ENCODE measurements at regions not wholly inside any gene's neighbourhood (a gene's known extent, or its start where the extent isn't known, plus 50 kb on each side); places are given as distances from the start of the nearest gene placed in this dataset.
A peak's percentile ranks its signal among the peaks of the same experiment; 100 is the strongest.
"Not testable (repeated sequence)": the region's sequence is repeated elsewhere in the genome, so short reads cannot be mapped to it uniquely, and the experiment has no call there.

GRCh38 chr5:158202801-158203200 lies 343.9 kb upstream of the CLINT1 start:
- no peak for DNase-seq (ENCODE audit: low read depth)

GRCh38 chr5:158200619-158201018 lies 341.7 kb upstream of the CLINT1 start:
- no peak for DNase-seq (ENCODE audit: low read depth)

GRCh38 chr5:158198636-158199035 lies 339.7 kb upstream of the CLINT1 start:
- DNase-seq (ENCODE audit: low read depth) = no peak

GRCh38 chr5:158195416-158196210 lies 336.7 kb upstream of the CLINT1 start:
- DNase-seq (ENCODE audit: low read depth) = no peak

GRCh38 chr5:158194561-158194976 lies 335.6 kb upstream of the CLINT1 start:
- DNase-seq (ENCODE audit: low read depth) = no peak

DNA sequence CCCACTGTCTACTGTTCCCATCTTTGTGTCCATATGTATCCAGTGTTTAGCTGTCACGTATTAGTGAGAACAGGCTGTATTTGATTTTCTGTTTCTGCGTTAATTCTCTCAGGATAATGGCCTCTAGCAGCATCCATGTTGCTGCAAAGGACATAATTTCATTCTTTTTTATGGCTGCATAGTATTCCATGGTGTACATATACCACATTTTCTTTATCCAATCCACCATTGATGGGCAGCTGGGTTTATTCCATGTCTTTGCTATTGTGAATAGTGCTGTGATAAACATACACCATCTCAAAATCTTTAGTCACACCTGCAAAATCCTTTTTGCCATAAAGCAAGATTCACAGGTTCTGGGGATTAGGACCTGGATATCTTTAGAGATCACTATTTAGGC lies 334.4 kb upstream of the CLINT1 start:
- not testable (repeated sequence) for DNase-seq (ENCODE audit: low read depth)

- DNase-seq (ENCODE audit: low read depth) = no peak
Measured at GRCh38 chr5:158180407-158180806, 321.5 kb upstream of the CLINT1 start.

DNA sequence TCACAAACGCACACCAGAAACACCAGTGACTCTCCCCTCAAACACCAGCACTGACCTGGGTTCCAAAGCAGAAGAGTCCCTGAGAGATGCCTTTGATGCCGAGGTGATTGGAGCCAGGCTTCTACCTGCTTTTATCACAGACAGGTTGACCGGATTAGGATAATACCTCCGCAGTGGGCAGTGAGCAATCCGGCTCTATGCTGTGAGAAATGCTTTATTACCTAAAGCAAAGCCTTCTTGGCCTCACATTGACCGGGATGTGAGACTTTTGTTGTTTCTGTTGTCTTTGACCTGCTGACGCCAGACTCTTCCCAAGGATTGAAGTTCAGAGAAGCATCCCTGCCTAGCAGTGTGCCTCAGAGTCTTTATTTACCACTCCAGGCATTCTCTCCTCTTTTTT lies 320.3 kb upstream of the CLINT1 start:
- no peak for DNase-seq (ENCODE audit: low read depth)

GRCh38 chr5:158178535-158178934 lies 319.6 kb upstream of the CLINT1 start:
- DNase-seq (ENCODE audit: low read depth) = no peak

- DNase-seq (ENCODE audit: low read depth) = no peak
Measured at GRCh38 chr5:158177146-158177545, 318.2 kb upstream of the CLINT1 start.

- DNase-seq (ENCODE audit: low read depth) = no peak
Measured at GRCh38 chr5:158175934-158176481, 317.1 kb upstream of the CLINT1 start.

- peak; percentile 25 for DNase-seq (ENCODE audit: low read depth)
Measured at GRCh38 chr5:158174918-158175851, 316.2 kb upstream of the CLINT1 start.

- DNase-seq (ENCODE audit: low read depth) = no peak
Measured at GRCh38 chr5:158174026-158174425, 315.1 kb upstream of the CLINT1 start.

- no peak for DNase-seq (ENCODE audit: low read depth)
Measured at GRCh38 chr5:158172005-158172404, 313.1 kb upstream of the CLINT1 start.

DNA sequence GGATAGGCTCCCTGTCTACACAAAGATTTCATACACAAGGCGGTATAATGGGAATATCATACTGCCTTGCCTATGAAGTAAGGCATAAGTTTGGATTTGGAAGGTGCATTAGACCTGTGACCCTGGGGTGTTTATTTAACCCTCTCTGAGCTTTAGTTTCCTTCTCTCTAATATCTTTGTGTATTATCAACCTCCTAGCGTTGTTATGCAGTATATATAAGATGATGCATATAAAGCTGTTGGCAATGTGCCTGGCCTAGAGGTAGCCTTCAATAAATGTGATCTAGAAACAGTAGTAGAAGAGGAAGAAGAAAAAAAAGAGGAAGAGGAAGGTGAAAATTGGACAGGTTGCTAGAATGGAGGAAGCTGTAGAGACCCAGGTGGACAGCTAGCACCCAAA lies 311.6 kb upstream of the CLINT1 start:
- no peak for DNase-seq (ENCODE audit: low read depth)

- no peak for DNase-seq (ENCODE audit: low read depth)
Measured at GRCh38 chr5:158170060-158170459, 311.1 kb upstream of the CLINT1 start.

- no peak for DNase-seq (ENCODE audit: low read depth)
Measured at GRCh38 chr5:158166424-158166823, 307.5 kb upstream of the CLINT1 start.

DNA sequence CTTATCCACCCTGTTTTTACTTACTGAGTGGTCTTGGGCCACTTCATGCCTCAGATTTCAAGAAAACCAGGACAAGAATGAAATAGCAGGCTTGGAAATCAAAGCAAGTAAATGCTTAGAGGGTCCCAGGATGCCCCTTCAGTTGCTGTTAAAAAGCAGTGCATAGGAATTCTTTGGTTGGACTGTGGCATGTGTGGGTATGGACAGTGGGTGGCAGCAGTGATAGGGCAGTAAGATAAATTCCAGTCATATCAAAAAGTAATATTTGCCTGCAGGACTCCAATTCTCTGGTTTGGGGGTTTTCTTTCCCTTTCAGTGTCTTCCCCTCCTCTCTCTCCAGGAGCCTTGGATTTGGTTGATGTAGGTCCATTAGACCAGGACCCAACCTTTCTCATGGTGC lies 306.7 kb upstream of the CLINT1 start:
- no peak for DNase-seq (ENCODE audit: low read depth)

GRCh38 chr5:158164296-158165047 lies 305.5 kb upstream of the CLINT1 start:
- no peak for DNase-seq (ENCODE audit: low read depth)

GRCh38 chr5:158163451-158164295 lies 304.7 kb upstream of the CLINT1 start:
- no peak for DNase-seq (ENCODE audit: low read depth)

DNA sequence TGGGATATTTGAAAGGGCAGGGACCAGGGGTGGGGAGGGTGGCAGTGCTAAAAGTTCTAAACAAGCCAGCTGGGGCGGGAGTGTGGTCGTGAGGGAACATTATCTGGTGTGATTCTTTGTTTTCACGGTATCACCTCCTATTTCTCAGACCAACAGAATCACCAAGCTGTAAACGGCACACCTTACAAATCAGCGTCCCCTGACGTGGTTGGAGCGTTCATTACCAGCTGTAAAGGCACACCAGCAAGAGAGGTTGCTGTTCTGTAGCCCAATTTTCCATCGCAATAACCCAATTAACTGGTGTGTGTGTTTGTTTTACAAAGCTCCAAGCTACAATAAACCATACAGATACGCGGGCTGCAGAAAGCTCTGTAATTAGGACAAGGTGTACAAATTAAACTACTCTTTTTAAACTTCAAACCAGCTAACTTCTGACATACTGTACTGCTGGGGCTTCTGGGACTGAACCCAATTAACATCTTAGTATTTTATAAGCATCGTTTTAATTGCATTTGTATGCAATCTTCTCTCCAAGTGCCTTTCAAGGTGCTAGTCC lies 303.6 kb upstream of the CLINT1 start:
- no peak for DNase-seq (ENCODE audit: low read depth)

All from activated T-cell treated with anti-CD3 and anti-CD28 coated beads for 1 hour (primary cell).